Transverse colon (tissue), 4 donors: ENCODE measurements at regions not wholly inside any gene's neighbourhood (a gene's known extent, or its start where the extent isn't known, plus 50 kb on each side); places are given as distances from the start of the nearest gene placed in this dataset.

ENCODE experiments used
- CTCF ChIP-seq, 5 experiments: fragments of 200-600 bp in 3 of 5; fragments of 450-650 bp in 2 of 5; sonication (generic) in 3 of 5; IDR thresholded peaks; 1 replicate in 2 of 5; 2 replicates in 3 of 5; pipeline ENCODE4 v1.5.1; 2016 to 2017; ENCODE audit warnings: antibody characterized with exemption in 5 of 5, inconsistent platforms in 3 of 5, mild to moderate bottlenecking in 2 of 5, moderate library complexity in 1 of 5
- EP300 ChIP-seq: sonication (generic); formaldehyde crosslinking; IDR thresholded peaks from one replicate; pipeline ENCODE4 v1.6.1; 2017; ENCODE audit warnings: antibody characterized with exemption, low read depth
- POLR2A ChIP-seq: fragments of 450-650 bp; IDR thresholded peaks from one replicate; pipeline ENCODE4 v1.6.1; 2016; ENCODE audit warnings: antibody characterized with exemption, mild to moderate bottlenecking, moderate library complexity
- POLR2AphosphoS5 ChIP-seq, 3 donors: sonication (generic); formaldehyde crosslinking; IDR thresholded peaks; one replicate each; pipeline ENCODE4 v1.6.1; 2016; ENCODE audit warnings: antibody characterized with exemption in 3 of 3

- TF ChIP-seq CTCF (IDR thresholded peaks at IDR 0.05), result no peak
- TF ChIP-seq POLR2AphosphoS5 (IDR thresholded peaks at IDR 0.05), result no peak
- TF ChIP-seq POLR2A, result no peak
- TF ChIP-seq EP300, result no peak
Observed at GRCh38 chr20:48556956-48557355, 270.8 kb downstream of the PREX1 start.
